MM.1S (cell line): ENCODE measurements at regions not wholly inside any gene's neighbourhood (a gene's known extent, or its start where the extent isn't known, plus 50 kb on each side); places are given as distances from the start of the nearest gene placed in this dataset.

Experiments
- DNase-seq: peaks from one replicate; pipeline ENCODE4 v3.0.0-alpha.2; 2015
- H2AFZ ChIP-seq: fragments of 300-600 bp; sonication (generic); 2 replicates; pipeline ENCODE4 v1.6.0; 2016; ENCODE audit warnings: antibody characterized with exemption, low read length
- H3F3A ChIP-seq: fragments of 300-600 bp; sonication (generic); 2 replicates; pipeline ENCODE4 v1.6.1; 2016; ENCODE audit warnings: mild to moderate bottlenecking, antibody characterized with exemption, low read length, moderate library complexity, mixed read lengths; ENCODE audit not compliant: insufficient read depth
- H3K27ac ChIP-seq: fragments of 300-600 bp; sonication (generic); 2 replicates; pipeline ENCODE4 v1.5.1; 2016; ENCODE audit warnings: mild to moderate bottlenecking, low read length
- H3K27me3 ChIP-seq: fragments of 300-600 bp; sonication (generic); replicated peaks from 2 replicates; pipeline ENCODE4 v1.6.0; 2016; ENCODE audit warnings: low read length; ENCODE audit not compliant: insufficient read depth
- H3K36me3 ChIP-seq: fragments of 300-600 bp; sonication (generic); replicated peaks from 2 replicates; pipeline ENCODE4 v1.6.1; 2016; ENCODE audit warnings: mild to moderate bottlenecking, low read length, mixed read lengths; ENCODE audit not compliant: insufficient read depth
- H3K4me1 ChIP-seq: fragments of 300-600 bp; sonication (generic); 2 replicates; pipeline ENCODE4 v1.6.1; 2016; ENCODE audit warnings: low read length, mixed read lengths
- H3K4me2 ChIP-seq: fragments of 300-600 bp; sonication (generic); 2 replicates; pipeline ENCODE4 v1.6.0; 2016; ENCODE audit warnings: low read depth, low read length
- H3K4me3 ChIP-seq: fragments of 300-600 bp; sonication (generic); 2 replicates; pipeline ENCODE4 v1.5.1; 2016; ENCODE audit warnings: low read length, mixed read lengths
- H3K79me2 ChIP-seq: fragments of 300-600 bp; sonication (generic); 2 replicates; pipeline ENCODE4 v1.6.1; 2016; ENCODE audit warnings: mixed run types, low read length, mixed read lengths
- H3K9ac ChIP-seq: fragments of 300-600 bp; sonication (generic); 2 replicates; pipeline ENCODE4 v1.6.1; 2016; ENCODE audit warnings: low read length, mixed read lengths
- H3K9me2 ChIP-seq: fragments of 300-600 bp; sonication (generic); replicated peaks from 2 replicates; pipeline ENCODE4 v1.6.1; 2016; ENCODE audit warnings: mild to moderate bottlenecking, low read length, mixed read lengths; ENCODE audit not compliant: insufficient read depth
- H3K9me3 ChIP-seq: fragments of 300-600 bp; sonication (generic); replicated peaks from 2 replicates; pipeline ENCODE4 v1.6.1; 2016; ENCODE audit warnings: mild to moderate bottlenecking, low read length, mixed read lengths; ENCODE audit not compliant: insufficient read depth
- H4K20me1 ChIP-seq: fragments of 300-600 bp; sonication (generic); 2 replicates; pipeline ENCODE4 v1.6.1; 2016; ENCODE audit warnings: mild to moderate bottlenecking, low read length, moderate library complexity, mixed read lengths; ENCODE audit not compliant: insufficient read depth
- CTCF ChIP-seq: fragments of 300-600 bp; sonication (generic); IDR thresholded peaks from 2 replicates; pipeline ENCODE4 v1.5.1; 2016; ENCODE audit warnings: antibody characterized with exemption, low read length, mixed read lengths
- EZH2 ChIP-seq: fragments of 300-600 bp; sonication (generic); optimal IDR thresholded peaks from 2 replicates; pipeline ENCODE3; 2017; ENCODE audit warnings: low read depth, mild to moderate bottlenecking, antibody characterized with exemption, low read length, mixed read lengths
- EZH2phosphoT487 ChIP-seq: fragments of 300-600 bp; sonication (generic); IDR thresholded peaks from 2 replicates; pipeline ENCODE4 v1.6.1; 2018; ENCODE audit warnings: antibody characterized with exemption, low read length

GRCh38 chr5:36739751-36740221 lies 133.4 kb downstream of the SLC1A3 start:
- Histone ChIP-seq H3K4me2 (no peak overlapping the region), H3K9me2 (no peaks in the 10 kb centered on the region), H3K9ac (no peak overlapping the region), H3K4me3 (no peak overlapping the region), H3K4me1 (0 out of 2 replicates have a peak, but pooled peaks cover 5% of the 10 kb centered on the region), H2AFZ (peak overlapping the region; percentile 40), H3K79me2 (no peaks in the 10 kb centered on the region), H3K27me3 (no peaks in the 10 kb centered on the region), H3K36me3 (no peaks in the 10 kb centered on the region), H3F3A (peaks cover 2% of the 10 kb centered on the region; the same call in 1 of the 2 replicates), H3K9me3 (no peaks in the 10 kb centered on the region), H4K20me1 (no peaks in the 10 kb centered on the region), H3K27ac (no peak overlapping the region)
- peak; percentile 82 for DNase-seq
- TF ChIP-seq CTCF (peak; percentile 93), EZH2phosphoT487 (no peak)

GRCh38 chr5:36740259-36740898 lies 134.0 kb downstream of the SLC1A3 start:
- Histone ChIP-seq H3K27ac (no peak overlapping the region), H2AFZ (peak overlapping the region; percentile 40), H3K36me3 (no peaks in the 10 kb centered on the region), H3K4me2 (no peak overlapping the region), H3K79me2 (no peaks in the 10 kb centered on the region), H4K20me1 (no peaks in the 10 kb centered on the region), H3K9me3 (no peaks in the 10 kb centered on the region), H3K4me1 (0 out of 2 replicates have a peak, but pooled peaks cover 5% of the 10 kb centered on the region), H3K9ac (no peak overlapping the region), H3K9me2 (no peaks in the 10 kb centered on the region), H3F3A (peaks cover 6% of the 10 kb centered on the region), H3K4me3 (no peak overlapping the region), H3K27me3 (no peaks in the 10 kb centered on the region)
- no peak for TF ChIP-seq EZH2phosphoT487
- no peak for TF ChIP-seq CTCF
- no peak for TF ChIP-seq EZH2
- DNase-seq = no peak

- Histone ChIP-seq H3K4me1 (0 out of 2 replicates have a peak, but pooled peaks cover 5% of the 10 kb centered on the region), H3F3A (peaks cover 6% of the 10 kb centered on the region), H2AFZ (no peak overlapping the region), H3K9me3 (no peaks in the 10 kb centered on the region), H3K27ac (no peak overlapping the region), H3K36me3 (no peaks in the 10 kb centered on the region), H4K20me1 (no peaks in the 10 kb centered on the region), H3K4me2 (no peak overlapping the region), H3K27me3 (no peaks in the 10 kb centered on the region), H3K4me3 (no peak overlapping the region), H3K9ac (no peak overlapping the region), H3K79me2 (no peaks in the 10 kb centered on the region), H3K9me2 (no peaks in the 10 kb centered on the region)
- TF ChIP-seq EZH2phosphoT487 = no peak
- TF ChIP-seq EZH2 = no peak
- TF ChIP-seq CTCF = no peak
- DNase-seq = no peak
Observed at GRCh38 chr5:36741128-36741527, 134.7 kb downstream of the SLC1A3 start.
